ENCODE measurements at regions not wholly inside any gene's neighbourhood (a gene's known extent, or its start where the extent isn't known, plus 50 kb on each side); places are given as distances from the start of the nearest gene placed in this dataset.
"Not testable (repeated sequence)": the region's sequence is repeated elsewhere in the genome, so short reads cannot be mapped to it uniquely, and the experiment has no call there.

- TF ChIP-seq, protein P1, sequence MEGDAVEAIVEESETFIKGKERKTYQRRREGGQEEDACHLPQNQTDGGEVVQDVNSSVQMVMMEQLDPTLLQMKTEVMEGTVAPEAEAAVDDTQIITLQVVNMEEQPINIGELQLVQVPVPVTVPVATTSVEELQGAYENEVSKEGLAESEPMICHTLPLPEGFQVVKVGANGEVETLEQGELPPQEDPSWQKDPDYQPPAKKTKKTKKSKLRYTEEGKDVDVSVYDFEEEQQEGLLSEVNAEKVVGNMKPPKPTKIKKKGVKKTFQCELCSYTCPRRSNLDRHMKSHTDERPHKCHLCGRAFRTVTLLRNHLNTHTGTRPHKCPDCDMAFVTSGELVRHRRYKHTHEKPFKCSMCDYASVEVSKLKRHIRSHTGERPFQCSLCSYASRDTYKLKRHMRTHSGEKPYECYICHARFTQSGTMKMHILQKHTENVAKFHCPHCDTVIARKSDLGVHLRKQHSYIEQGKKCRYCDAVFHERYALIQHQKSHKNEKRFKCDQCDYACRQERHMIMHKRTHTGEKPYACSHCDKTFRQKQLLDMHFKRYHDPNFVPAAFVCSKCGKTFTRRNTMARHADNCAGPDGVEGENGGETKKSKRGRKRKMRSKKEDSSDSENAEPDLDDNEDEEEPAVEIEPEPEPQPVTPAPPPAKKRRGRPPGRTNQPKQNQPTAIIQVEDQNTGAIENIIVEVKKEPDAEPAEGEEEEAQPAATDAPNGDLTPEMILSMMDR (IDR thresholded peaks at IDR 0.05), result not testable (repeated sequence)
- TF ChIP-seq POLR2A (IDR thresholded peaks at IDR 0.05), result not testable (repeated sequence)
Observed at GRCh38 chr20:29066341-29066740, 2191.1 kb upstream of the DEFB115 start.

Data from breast epithelium (tissue), 3 donors.